GM12878 (cell line): ENCODE measurements at regions not wholly inside any gene's neighbourhood (a gene's known extent, or its start where the extent isn't known, plus 50 kb on each side); places are given as distances from the start of the nearest gene placed in this dataset.

Source experiments
- ATF7 ChIP-seq: fragments of 450-650 bp; IDR thresholded peaks from 2 replicates; pipeline ENCODE4 v1.6.1; 2016; ENCODE audit warnings: low read depth, mild to moderate bottlenecking
- BCL11A ChIP-seq: IDR thresholded peaks from 2 replicates; pipeline ENCODE4 v1.6.1; 2011; ENCODE audit warnings: low read depth, low read length
- BCL3 ChIP-seq: IDR thresholded peaks from 2 replicates; pipeline ENCODE4 v1.6.1; 2011; ENCODE audit warnings: borderline replicate concordance, low read depth, mild to moderate bottlenecking, moderate library complexity, low read length; ENCODE audit not compliant: insufficient read depth, poor library complexity, severe bottlenecking
- CBX5 ChIP-seq: sonication (generic); IDR thresholded peaks from 2 replicates; pipeline ENCODE4 v1.6.1; 2016; ENCODE audit warnings: low read depth, moderate library complexity, mild to moderate bottlenecking, inconsistent platforms
- CHD2 ChIP-seq: IDR thresholded peaks from 2 replicates; pipeline ENCODE4 v1.6.1; 2011; ENCODE audit warnings: low read depth, low read length, improper control_type of control experiment, borderline replicate concordance
- CTCF ChIP-seq, 3 experiments: IDR thresholded peaks in 2 of 3; conservative IDR thresholded peaks in 1 of 3; 2 replicates each; pipeline ENCODE4 v1.5.1; 2011; ENCODE audit warnings: low read depth in 3 of 3, low read length in 3 of 3, mild to moderate bottlenecking in 3 of 3, control low read depth in 2 of 3, moderate library complexity in 2 of 3, inconsistent platforms in 1 of 3, mixed read lengths in 1 of 3; ENCODE audit not compliant: control insufficient read depth in 2 of 3, insufficient read depth in 1 of 3; ENCODE audit errors: extremely low read depth in 1 of 3
- DPF2 ChIP-seq: fragments of 450-650 bp; IDR thresholded peaks from 2 replicates; pipeline ENCODE4 v1.6.1; 2017; ENCODE audit warnings: mild to moderate bottlenecking
- FOXK2 ChIP-seq: fragments of 450-650 bp; IDR thresholded peaks from 2 replicates; pipeline ENCODE4 v1.6.1; 2017; ENCODE audit warnings: mild to moderate bottlenecking, moderate library complexity
- FOXM1 ChIP-seq: IDR thresholded peaks from 2 replicates; pipeline ENCODE4 v1.6.1; 2012; ENCODE audit warnings: low read depth, mild to moderate bottlenecking, inconsistent platforms, low read length, moderate library complexity
- MAX ChIP-seq: IDR thresholded peaks from 2 replicates; pipeline ENCODE4 v1.6.1; 2012; ENCODE audit warnings: low read depth, low read length, improper control_type of control experiment
- POLR2AphosphoS5 ChIP-seq: IDR thresholded peaks from 2 replicates; pipeline ENCODE4 v1.6.1; 2011; ENCODE audit warnings: mild to moderate bottlenecking, low read length, inconsistent platforms
- STAT3 ChIP-seq: IDR thresholded peaks from 2 replicates; pipeline ENCODE4 v1.6.1; 2011; ENCODE audit warnings: low read depth, low read length, improper control_type of control experiment

GRCh38 chr6:130516604-130517003, 150.8 kb downstream of the TMEM200A start:
- TF ChIP-seq CTCF (IDR thresholded peaks at IDR 0.05 in 2 of 3, conservative IDR thresholded peaks at IDR 0.05 in 1 of 3; ENCODE audit: control insufficient read depth in 2 of 3, extremely low read depth in 1 of 3, insufficient read depth in 1 of 3, low read depth in 3 of 3, low read length in 3 of 3) = no peak
- TF ChIP-seq BCL3 = peak; percentile 31
- no peak for TF ChIP-seq MAX
- TF ChIP-seq STAT3 = no peak
- TF ChIP-seq ATF7 = no peak
- TF ChIP-seq BCL11A = no peak
- no peak for TF ChIP-seq POLR2AphosphoS5
- no peak for TF ChIP-seq CBX5
- TF ChIP-seq CHD2 = no peak
- no peak for TF ChIP-seq DPF2
- no peak for TF ChIP-seq FOXK2
- TF ChIP-seq FOXM1 = no peak
